ENCODE measurements at regions not wholly inside any gene's neighbourhood (a gene's known extent, or its start where the extent isn't known, plus 50 kb on each side); places are given as distances from the start of the nearest gene placed in this dataset.

- intact Hi-C loops (cut with micrococcal nuclease; ENCODE audit: unreplicated experiment) (no loop called here), in situ Hi-C loops (cut with HindIII; ENCODE audit: extremely low pct_ligation_motif_present, low pct_unique_long_range_greater_than_20kb) (no loop called here)
- no peak for DNase-seq (ENCODE audit: low spot score)
- no peak for FAIRE-seq
- H3K9me3 ChIP-seq (ENCODE audit: low read length) = no peaks in the 10 kb centered on the region
- POLR2A ChIA-PET = no interaction called here
- H3K9ac ChIP-seq (ENCODE audit: insufficient read depth, low read depth, low read length) = no peak overlapping the region
- H2AFZ ChIP-seq (ENCODE audit: low read length) = no peak overlapping the region
- no peaks in the 10 kb centered on the region for H3K79me2 ChIP-seq (ENCODE audit: insufficient read depth, low read length)
- WGBS (ENCODE audit: low lambda C conversion rate) = 44% methylated on average over 1 of the region's 1 CpG
- no peak for ATAC-seq
- CTCF ChIA-PET (ENCODE audit: low intra/inter-chr PET ratio, low total read pairs) = no interaction called here
- no peaks in the 10 kb centered on the region for H3K27me3 ChIP-seq (ENCODE audit: control insufficient read depth in 1 of 2, insufficient read depth in 2 of 2, low read length in 2 of 2)
- no peaks in the 10 kb centered on the region for H4K20me1 ChIP-seq (ENCODE audit: insufficient read depth, low read length)
- peaks cover 14% of the 10 kb centered on the region for H3K4me1 ChIP-seq (ENCODE audit: insufficient read depth, low read length)
- H3K27ac ChIP-seq (ENCODE audit: extremely low read length, insufficient read depth, low read length) = no peak overlapping the region
- H3K36me3 ChIP-seq (replicated peaks in 1 of 2; ENCODE audit: control insufficient read depth in 1 of 2, insufficient read depth in 2 of 2, low read length in 2 of 2) = no peaks in the 10 kb centered on the region
- BruUV-seq (replicated peaks) = no TSS peak
- no peak overlapping the region for H3K4me2 ChIP-seq (ENCODE audit: low read depth, low read length)
- no peak overlapping the region for H3K4me3 ChIP-seq (replicated peaks in 1 of 3; ENCODE audit: insufficient read depth in 1 of 3, low read depth in 2 of 3, low read length in 3 of 3)
- TF ChIP-seq GATAD1 (CRISPR knock-in tag; IDR thresholded peaks at IDR 0.05) (no peak), RXRA (CRISPR knock-in tag; IDR thresholded peaks at IDR 0.05) (no peak), HNRNPLL (IDR thresholded peaks at IDR 0.05; ENCODE audit: low read depth, low read length, poor library complexity, severe bottlenecking) (no peak), HDAC6 (IDR thresholded peaks at IDR 0.05; ENCODE audit: low read depth, low read length) (no peak), ZNF605 (CRISPR knock-in tag; IDR thresholded peaks at IDR 0.05) (no peak), EEA1 (CRISPR knock-in tag; IDR thresholded peaks at IDR 0.05; ENCODE audit: borderline replicate concordance) (no peak), PAF1 (CRISPR knock-in tag; IDR thresholded peaks at IDR 0.05) (no peak), HIVEP1 (CRISPR knock-in tag; IDR thresholded peaks at IDR 0.05) (no peak), ZNF256 (CRISPR knock-in tag; conservative IDR thresholded peaks at IDR 0.05) (no peak), ZNF629 (CRISPR knock-in tag; conservative IDR thresholded peaks at IDR 0.05) (no peak), ZBTB42 (CRISPR knock-in tag; IDR thresholded peaks at IDR 0.05) (no peak), RNF219 (CRISPR knock-in tag; IDR thresholded peaks at IDR 0.05) (no peak), IKZF5 (CRISPR knock-in tag; IDR thresholded peaks at IDR 0.05) (no peak), KAT7 (CRISPR knock-in tag; IDR thresholded peaks at IDR 0.05; ENCODE audit: borderline replicate concordance) (no peak), ZNF3 (CRISPR knock-in tag; IDR thresholded peaks at IDR 0.05) (no peak), SRF (IDR thresholded peaks at IDR 0.05; ENCODE audit: low read depth, low read length) (no peak)
- TF ChIP-seq, protein P1, sequence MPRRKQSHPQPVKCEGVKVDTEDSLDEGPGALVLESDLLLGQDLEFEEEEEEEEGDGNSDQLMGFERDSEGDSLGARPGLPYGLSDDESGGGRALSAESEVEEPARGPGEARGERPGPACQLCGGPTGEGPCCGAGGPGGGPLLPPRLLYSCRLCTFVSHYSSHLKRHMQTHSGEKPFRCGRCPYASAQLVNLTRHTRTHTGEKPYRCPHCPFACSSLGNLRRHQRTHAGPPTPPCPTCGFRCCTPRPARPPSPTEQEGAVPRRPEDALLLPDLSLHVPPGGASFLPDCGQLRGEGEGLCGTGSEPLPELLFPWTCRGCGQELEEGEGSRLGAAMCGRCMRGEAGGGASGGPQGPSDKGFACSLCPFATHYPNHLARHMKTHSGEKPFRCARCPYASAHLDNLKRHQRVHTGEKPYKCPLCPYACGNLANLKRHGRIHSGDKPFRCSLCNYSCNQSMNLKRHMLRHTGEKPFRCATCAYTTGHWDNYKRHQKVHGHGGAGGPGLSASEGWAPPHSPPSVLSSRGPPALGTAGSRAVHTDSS (CRISPR knock-in tag; conservative IDR thresholded peaks at IDR 0.05) = no peak
- TF ChIP-seq, protein P2, sequence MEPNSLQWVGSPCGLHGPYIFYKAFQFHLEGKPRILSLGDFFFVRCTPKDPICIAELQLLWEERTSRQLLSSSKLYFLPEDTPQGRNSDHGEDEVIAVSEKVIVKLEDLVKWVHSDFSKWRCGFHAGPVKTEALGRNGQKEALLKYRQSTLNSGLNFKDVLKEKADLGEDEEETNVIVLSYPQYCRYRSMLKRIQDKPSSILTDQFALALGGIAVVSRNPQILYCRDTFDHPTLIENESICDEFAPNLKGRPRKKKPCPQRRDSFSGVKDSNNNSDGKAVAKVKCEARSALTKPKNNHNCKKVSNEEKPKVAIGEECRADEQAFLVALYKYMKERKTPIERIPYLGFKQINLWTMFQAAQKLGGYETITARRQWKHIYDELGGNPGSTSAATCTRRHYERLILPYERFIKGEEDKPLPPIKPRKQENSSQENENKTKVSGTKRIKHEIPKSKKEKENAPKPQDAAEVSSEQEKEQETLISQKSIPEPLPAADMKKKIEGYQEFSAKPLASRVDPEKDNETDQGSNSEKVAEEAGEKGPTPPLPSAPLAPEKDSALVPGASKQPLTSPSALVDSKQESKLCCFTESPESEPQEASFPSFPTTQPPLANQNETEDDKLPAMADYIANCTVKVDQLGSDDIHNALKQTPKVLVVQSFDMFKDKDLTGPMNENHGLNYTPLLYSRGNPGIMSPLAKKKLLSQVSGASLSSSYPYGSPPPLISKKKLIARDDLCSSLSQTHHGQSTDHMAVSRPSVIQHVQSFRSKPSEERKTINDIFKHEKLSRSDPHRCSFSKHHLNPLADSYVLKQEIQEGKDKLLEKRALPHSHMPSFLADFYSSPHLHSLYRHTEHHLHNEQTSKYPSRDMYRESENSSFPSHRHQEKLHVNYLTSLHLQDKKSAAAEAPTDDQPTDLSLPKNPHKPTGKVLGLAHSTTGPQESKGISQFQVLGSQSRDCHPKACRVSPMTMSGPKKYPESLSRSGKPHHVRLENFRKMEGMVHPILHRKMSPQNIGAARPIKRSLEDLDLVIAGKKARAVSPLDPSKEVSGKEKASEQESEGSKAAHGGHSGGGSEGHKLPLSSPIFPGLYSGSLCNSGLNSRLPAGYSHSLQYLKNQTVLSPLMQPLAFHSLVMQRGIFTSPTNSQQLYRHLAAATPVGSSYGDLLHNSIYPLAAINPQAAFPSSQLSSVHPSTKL (CRISPR knock-in tag; IDR thresholded peaks at IDR 0.05) = no peak
Observed at GRCh38 chr1:229195246-229195645, 75.7 kb upstream of the RAB4A start.

Data from HepG2 (cell line).